Bone marrow (tissue), 2 donors: ENCODE measurements at regions not wholly inside any gene's neighbourhood (a gene's known extent, or its start where the extent isn't known, plus 50 kb on each side); places are given as distances from the start of the nearest gene placed in this dataset.
"Not testable (repeated sequence)": the region's sequence is repeated elsewhere in the genome, so short reads cannot be mapped to it uniquely, and the experiment has no call there.

Source experiments
- DNase-seq, 2 donors: peaks; one replicate each; lab custom pipeline; 2025; lab: John Stamatoyannopoulos, UW

DNA sequence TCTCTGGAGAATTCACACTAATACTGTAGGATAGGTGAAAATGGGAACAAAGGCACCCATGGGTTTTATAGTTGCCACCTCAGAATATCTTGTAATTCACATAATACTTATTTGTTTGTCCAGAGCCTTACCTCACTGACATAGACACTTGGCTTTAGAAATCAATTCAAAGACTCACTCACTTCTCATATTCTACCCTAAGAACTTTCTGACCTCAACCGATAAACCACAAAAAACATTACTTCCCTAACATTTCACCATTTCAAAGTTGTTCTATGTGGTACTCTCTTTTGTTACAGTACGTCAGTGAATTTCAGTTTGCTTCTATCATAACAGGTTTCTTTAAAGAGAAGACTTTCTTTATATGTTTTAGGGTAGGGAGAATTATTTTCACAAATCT lies 359.3 kb downstream of the IGSF11 start:
- no peak for DNase-seq

DNA sequence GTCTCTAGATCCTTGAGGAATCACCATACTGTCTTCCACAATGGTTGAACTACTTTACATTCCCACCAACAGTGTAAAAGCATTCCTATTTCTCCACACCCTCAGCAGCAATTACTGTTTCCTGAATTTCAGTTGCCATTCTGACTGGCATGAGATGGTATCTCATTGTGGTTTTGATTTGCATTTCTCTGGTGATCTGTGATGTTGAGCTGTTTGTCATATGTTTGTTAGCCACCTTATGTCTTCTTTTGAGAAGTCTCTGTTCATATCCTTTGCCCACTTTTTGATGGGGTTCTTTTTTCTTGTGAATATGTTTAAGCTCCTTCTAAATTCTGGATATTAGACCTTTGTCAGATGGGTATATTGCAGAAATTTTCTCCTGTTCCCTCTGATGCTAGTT lies 356.0 kb downstream of the IGSF11 start:
- not testable (repeated sequence) for DNase-seq

DNA sequence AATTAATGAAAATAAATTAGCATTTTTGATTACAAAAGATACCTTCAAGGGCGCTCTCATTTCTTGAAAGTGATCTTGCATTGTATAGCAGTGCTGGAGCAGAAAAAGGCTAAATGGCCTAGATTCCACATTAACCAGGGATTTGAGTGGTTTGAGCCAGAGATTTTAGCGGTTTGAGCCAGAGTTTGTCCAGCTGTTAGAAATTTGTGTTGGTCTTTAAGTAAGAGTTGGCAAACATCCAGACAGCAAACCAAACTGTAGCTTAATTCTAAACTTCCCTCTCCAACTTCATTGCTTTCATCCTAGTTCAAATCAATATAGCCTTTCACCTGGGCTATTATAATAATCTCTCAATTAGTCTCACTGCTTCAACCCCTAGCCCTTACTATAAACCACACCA lies 351.7 kb downstream of the IGSF11 start:
- DNase-seq: no peak

DNA sequence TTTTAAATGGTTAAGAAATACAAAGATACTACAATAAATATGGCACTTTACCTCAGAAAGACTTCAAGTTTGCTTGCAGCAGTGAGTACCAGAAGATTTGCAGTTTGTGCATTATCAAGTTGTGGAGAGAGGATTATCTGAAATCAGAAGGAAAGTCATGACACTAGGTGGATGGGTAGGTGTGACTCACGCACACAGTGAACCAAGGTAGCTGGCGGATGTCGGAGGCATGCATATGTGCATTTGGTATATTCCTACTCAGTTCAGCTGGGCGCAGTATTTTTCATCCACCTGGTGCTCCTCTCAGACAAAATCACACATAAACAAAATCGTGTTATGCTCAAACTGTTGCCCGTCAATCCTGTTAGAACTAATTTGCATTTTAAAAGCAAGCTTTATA lies 351.0 kb downstream of the IGSF11 start:
- DNase-seq: no peak

DNA sequence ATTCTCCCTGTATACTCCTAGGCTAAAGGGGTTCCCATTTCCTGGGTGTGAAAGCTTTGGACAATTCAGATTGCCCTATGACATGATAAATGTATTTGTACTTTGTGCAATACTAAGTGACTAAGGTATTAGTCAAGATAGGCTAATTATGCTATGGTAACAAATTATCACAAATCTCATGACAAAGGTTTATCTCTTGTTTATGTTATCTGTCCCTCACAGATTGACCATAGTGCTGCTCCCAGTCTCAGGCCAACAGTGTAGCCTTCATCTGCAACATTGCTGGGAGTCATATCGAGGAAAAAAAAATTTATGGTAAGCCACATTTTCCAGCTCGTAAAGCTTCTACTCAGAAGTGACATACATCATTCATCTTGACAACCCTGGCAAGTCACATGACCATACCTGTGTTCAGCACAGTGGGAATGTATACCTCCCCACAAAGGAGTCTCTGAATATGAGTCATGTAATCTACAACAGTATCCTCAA lies 346.2 kb downstream of the IGSF11 start:
- no peak for DNase-seq

DNA sequence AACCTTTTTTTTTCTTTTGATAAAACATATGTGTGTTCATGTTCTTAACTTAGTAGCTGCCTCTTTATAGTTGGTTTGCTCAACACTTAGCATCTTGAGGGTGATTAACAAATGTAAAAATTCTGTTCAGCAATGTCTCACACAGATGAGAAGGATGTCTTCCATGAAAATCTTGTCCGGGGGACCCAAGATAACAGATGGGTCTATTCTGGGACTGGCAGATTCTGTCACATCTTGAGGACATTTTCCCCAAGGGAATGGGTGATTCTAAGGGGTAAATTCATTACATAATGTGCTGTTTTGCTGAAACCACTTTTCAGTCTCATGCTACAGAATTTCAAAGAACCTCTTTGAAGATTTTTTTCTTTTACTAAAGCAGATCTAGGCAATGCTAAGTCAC lies 342.2 kb downstream of the IGSF11 start:
- no peak for DNase-seq

DNA sequence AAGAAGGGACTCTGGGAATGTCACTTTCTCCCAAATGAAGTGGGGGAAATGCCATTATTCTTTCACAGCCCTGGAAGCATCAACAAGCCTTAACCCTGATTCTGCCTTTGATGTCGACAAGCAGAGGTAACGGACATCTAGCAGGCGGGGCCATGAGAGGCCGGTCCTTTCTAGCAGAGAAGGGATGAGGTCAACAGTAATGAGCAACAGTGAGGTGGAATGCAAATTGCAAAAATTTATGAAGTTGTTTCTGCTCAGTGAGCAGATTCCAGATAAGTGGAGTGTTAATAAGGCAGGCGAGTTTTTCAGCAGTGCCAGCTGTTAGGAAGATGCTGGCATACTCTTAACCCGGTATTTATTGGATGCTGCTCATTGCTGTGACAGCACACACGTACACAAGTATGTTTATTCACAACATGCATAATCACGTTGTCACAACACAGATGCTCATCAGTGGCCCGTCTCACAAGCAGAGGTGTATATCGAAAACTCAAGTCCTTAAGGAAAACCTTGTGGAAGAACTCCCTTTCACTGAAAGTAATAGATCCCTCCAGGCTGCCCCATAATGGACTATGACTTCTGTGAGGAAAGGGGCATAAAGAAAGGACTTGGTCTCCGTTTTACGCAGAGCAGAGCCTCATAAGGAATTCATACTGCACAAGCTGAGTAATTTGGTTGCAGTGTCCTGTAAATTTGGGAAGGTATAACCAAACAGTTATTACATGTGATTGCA lies 329.0 kb downstream of the IGSF11 start:
- DNase-seq: no peak

DNA sequence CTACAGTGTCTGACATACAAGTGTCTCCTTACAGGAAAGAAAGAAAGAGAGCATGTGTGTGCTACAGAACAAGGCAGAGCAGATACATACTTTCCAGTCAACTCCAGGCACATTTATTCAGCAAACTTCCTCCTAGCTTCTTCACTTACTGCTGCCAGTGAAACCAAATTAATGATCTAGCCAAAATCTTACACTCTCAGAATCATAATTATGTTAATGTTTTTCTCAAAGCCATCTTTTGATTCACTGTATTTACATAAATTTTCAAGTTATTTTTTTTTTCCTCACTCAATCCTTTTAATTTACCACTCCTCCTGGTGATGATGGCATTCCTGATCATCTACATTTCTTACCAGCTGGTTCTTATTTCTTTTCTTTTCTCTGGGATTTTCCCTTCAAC lies 326.7 kb downstream of the IGSF11 start:
- DNase-seq: no peak

DNA sequence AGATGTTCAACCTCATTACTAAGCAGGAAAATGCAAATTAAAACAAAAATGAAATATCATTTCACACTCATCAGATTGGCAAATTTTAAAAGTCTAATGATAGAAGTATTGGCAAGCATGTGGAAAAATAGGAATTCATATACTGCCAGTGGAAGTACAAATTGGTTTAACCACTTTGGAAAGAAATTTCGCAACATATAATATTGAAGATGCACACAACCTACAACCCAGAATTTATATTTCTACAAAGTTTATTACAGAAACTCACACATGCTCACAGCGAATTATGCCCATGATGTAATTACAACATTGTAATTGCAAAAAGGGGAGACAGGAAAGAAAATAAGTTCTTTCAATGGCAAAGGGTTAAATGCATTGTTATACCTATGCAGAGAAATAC lies 324.1 kb downstream of the IGSF11 start:
- DNase-seq: no peak

DNA sequence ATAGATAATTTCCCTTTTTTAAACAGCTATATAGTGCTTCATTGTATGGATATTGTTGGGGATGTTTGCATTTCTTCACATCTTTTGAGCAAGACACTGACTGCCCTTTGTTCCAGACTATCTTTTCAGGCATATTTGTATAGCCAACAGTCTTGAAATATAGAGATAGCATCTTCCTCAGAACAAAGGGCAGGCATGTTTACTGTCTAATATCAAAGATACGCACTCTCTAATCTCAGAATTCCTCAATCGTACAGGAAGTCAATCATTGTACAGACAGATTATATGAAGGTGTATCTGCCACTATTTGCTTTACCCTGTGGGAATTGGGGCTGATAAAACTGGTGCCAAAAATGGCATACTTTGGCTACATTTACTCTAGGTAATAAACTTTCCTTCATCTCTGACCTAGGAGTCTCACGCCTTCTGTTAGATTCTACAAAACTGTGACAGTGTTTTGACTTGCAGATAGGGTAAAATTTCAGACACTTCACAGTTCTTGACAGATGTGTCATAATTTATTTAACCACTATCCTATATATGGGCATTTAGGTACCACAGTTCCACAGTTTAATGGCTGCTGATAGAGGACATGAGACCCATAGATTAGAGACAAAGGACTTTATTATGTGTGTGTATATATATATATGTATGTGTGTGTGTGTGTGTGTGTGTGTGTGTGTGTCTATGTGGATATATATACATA lies 321.0 kb downstream of the IGSF11 start:
- no peak for DNase-seq

DNA sequence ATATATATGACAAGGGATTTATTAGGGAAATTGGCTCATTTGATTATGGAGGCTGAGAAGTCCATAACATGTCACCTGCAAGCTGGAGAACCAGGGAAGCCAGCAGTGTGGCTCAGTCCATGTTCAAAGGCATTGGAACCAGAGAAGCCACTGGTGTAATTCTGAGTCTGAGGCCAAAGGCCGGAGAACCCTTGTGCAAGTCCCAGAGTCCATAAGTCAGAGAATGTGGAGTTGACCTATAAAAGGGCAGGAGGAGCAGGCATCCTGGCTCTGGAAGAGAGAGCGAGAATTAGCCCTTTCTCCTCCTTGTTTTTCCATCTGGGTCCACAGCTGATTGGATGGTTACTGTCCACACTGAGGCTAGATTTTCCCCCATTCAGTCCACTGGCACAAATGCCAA lies 319.8 kb downstream of the IGSF11 start:
- DNase-seq: no peak

DNA sequence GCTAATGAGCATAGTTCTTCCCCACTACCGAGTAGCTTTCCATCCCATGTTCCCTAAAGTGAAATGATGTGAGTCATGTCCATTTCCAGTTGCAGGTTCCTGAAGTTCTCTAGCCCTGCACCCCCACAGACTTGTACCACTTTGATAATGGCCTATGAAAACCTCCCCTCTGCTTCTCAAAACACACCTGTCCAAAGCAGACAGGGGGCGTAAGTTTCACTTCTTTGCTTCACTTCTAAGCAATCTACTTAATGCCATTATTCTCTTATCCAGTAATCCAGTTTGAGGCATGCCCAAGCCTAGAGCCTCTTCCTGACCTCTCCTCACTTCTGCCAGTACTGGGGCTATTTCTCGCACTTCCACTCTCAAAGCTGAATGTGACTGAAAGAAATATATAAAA lies 305.1 kb downstream of the IGSF11 start:
- DNase-seq: no peak

DNA sequence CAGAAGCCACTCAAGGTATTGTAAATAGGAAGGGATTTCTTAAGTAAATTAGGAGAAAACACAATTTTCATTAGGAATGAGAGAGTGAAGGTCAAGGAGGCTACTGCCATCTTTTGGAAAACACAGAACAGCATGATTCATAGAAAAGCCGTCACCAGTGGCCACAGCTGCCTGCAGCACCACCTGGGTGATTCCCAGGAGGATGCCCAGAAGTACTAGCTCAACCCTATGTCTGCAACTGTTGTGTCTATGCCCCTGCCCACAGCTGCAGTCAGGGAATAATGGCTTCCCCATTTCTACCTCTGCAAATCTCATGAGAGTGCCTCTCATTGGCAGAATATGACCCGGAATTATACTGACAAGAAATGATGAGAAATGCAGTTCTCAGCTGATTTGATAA lies 300.0 kb downstream of the IGSF11 start:
- no peak for DNase-seq

DNA sequence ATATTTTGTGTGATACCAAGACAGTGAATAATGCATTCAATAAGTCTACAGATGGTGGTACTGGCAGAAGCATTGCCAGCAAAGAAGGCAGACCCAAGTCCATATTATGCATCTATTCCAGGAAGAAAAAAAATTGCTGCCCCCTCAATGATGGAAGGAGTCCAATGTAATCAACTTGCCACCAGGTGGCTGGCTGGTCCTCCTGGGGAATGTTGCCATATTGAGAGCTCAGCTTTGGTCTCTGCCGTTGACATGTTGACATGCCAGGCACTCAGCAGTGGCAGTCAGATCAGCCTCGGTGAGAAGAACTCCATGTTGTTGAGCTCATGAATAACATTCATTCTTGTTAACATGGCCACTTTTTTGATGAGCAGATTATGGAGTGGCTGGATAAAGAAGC lies 298.5 kb downstream of the IGSF11 start:
- DNase-seq: no peak

DNA sequence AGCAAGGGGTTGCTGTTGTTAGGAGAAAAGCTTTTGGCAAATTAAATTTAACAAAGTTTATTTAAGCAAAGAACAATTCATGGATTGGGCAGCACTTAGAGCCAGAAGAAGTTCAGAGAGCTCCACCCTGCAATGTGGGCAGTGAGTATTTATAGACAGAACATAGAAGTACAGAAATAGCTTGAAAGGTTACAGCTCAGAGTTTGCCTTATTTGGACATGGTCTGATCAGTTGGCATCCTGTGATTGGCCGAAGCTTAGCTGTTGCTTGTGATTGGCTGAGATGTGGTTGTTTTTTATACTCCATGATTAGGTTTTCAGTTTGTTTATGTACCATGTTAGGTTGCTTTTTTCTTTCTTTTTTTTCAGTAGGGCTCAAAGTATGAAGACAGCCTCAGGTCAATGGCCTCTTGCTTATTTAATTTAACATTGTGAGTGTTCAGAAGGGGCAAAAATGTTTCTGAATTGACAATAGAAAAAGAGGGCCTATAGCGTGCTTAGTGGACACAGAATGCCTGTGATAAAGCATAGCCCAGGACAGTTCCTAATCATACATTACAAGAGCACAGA lies 293.8 kb downstream of the IGSF11 start:
- DNase-seq: no peak

DNA sequence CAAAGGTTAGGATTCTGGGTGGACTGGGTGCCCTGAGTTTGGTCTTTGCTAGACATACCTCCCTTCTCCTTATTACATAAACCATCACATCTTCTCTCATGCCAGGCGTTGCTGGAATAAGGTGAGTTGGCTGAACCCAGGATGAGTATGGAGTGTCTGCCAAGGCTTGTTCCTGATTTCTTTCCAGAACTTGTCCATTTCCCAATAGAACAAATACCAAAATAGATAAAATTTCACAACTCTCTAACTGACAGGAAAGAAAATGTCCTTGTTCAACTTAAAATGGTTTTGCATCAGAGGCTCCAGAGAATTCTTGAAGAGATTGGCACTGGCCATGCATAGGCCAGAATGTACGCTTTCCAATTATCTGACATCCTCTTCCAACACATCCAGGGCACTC lies 291.9 kb downstream of the IGSF11 start:
- no peak for DNase-seq

DNA sequence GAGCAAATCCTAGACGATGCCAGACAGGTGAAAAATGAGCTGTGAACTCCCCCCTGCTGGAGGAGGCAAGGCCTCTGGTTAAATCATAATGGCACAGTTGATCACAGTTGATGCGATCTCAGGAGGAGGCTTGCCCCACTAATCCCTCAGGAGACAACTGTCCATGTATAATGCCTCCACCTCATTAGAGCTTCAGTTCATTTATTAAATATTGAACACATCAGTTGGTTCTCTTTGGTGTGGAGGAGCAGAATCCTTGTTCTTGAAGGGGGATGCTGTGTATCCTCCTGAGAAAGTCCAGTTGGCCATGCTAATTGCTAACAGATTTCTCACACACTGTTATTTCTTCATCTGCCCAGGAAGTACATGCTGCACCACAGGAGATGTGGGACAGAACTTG lies 290.5 kb downstream of the IGSF11 start:
- DNase-seq: no peak

DNA sequence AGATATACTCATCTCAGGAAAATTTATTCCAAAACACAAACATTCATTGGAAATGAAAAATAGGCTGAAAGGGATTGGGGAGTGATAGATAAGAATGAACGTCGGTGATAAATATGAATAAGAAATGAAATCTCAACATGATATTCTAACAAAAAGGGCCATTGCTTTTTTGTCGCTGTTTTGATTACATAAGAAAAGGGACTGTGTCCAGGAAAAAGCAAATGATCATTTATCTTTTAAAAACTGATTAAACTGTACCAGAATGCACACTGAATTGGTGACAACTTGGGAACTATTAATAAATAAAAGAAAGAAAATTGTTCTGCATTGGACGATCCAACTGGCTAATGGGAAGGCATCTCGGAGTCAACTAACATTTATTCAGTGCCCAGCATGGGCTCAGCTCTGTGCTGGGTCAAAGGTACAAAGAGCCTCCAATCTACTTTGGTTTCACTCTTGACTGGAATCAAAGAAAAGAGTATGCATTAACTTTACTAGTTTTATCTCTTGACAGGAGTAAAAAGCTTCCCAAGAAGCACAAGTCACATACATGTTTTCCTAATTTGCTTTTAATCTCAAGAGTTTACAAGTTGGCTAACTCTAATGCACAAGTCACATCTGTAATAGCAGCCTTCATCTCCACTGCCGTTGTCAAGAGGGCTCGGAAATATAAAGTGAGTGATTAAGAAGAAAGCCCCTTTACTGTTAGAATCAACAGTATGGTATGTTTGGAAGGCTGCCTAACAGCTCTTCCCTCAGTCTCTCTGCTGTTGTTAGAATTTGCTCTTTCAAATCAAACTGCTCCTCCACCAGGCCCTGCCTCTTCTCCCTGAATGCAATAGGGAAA lies 280.0 kb downstream of the IGSF11 start:
- DNase-seq: no peak

DNA sequence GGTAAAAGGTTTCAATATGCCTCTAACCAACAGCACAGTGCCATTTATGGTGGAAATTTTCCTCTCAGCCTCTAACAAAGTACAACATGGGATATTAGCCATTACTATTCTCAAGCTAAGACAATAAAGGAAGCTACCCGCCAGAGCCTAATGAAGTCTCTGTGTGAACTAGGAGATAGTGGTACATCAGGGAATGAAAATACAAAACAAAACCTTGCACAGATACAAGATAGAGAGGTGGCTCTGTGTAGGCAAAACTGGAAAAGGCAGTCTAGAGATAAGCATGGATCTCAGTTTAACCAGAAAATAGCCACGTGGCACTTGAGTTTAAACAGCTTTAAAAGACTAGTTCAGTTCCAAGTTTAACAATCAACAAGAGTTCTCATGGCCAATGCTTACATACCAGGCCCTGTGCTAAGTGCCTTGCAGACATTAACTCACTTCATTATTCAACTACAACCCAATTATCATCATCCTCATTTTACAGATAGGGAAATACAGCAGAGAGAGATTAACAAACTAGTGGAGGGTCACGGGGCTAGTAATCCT lies 279.3 kb downstream of the IGSF11 start:
- DNase-seq: no peak

DNA sequence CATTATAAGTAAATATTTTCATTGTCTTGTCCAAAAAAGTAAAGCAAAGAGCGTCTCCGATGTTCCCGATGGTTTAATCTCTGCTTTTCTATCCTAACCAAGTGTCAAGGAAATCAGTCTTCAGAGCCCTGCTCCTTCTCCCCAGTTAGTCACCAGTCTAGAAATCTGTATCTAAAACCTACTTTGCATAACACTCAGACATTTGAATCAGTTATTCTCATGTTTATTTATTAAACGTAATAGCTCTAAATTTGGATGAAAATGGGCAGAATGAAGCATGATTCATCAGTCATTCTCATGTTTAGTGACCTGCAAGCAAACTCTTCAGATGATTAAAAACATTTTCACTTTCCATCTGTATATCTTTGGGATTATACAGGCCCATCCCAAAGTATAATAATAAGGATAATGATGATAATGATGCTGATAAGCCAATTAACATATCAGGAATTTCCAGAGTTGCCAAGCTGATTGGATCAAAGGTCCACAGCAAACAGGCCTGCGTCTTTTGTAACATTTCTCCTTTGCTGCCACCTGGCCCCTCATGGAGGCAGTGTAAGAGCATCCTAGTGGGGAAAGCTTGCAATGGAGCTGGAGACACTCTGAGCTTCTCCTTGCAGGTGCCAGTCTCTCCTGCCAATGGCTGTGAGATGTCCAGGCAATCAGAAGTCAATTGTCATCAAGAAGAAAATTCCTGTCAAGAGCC lies 273.9 kb downstream of the IGSF11 start:
- DNase-seq: no peak

DNA sequence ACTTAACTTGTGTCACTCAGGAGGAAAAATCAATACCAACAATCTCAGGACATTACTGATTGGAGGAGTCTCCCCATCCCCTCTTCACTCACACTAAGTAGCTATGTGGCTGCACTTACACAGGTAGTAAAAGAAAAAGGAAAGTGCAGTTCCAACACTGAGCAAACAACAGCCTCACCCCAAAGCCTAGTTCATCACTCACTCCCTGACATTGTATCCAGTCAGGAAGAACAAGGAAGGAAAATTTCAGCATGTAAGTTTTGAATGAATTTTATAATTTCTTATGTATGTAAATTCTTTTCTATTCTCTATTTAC lies 273.4 kb downstream of the IGSF11 start:
- DNase-seq: no peak
